ENCODE measurements at regions not wholly inside any gene's neighbourhood (a gene's known extent, or its start where the extent isn't known, plus 50 kb on each side); places are given as distances from the start of the nearest gene placed in this dataset.

GRCh38 chr22:49227670-49228069, 600.0 kb downstream of the BRD1 start:
- DNase-seq, result no peak

GRCh38 chr22:49226096-49226495, 601.6 kb downstream of the BRD1 start:
- no peak for DNase-seq

- DNase-seq, result no peak
These were observed 603.4 kb downstream of the BRD1 start for GRCh38 chr22:49224243-49224642.

- no peak for DNase-seq
These were observed 609.5 kb downstream of the BRD1 start for GRCh38 chr22:49218142-49218541.

- no peak for DNase-seq
These were observed 611.1 kb downstream of the BRD1 start for GRCh38 chr22:49216579-49216978.

- no peak for DNase-seq
These were observed 611.8 kb downstream of the BRD1 start for GRCh38 chr22:49215840-49216239.

GRCh38 chr22:49214976-49215375, 612.7 kb downstream of the BRD1 start:
- no peak for DNase-seq

GRCh38 chr22:49213731-49214352, 613.8 kb downstream of the BRD1 start:
- no peak for DNase-seq

GRCh38 chr22:49212466-49212865, 615.2 kb downstream of the BRD1 start:
- DNase-seq, result no peak

GRCh38 chr22:49212002-49212401, 615.7 kb downstream of the BRD1 start:
- no peak for DNase-seq

GRCh38 chr22:49211176-49211575, 616.5 kb downstream of the BRD1 start:
- DNase-seq, result no peak

GRCh38 chr22:49210606-49211005, 617.1 kb downstream of the BRD1 start:
- no peak for DNase-seq

GRCh38 chr22:49209452-49210195, 618.0 kb downstream of the BRD1 start:
- DNase-seq, result no peak

- no peak for DNase-seq
These were observed 618.9 kb downstream of the BRD1 start for GRCh38 chr22:49208768-49209252.

GRCh38 chr22:49208004-49208402, 619.7 kb downstream of the BRD1 start:
- no peak for DNase-seq

- DNase-seq, result no peak
These were observed 620.4 kb downstream of the BRD1 start for GRCh38 chr22:49207008-49208003.

- DNase-seq, result no peak
These were observed 621.4 kb downstream of the BRD1 start for GRCh38 chr22:49206281-49206680.

GRCh38 chr22:49205483-49205800, 622.2 kb downstream of the BRD1 start:
- DNase-seq, result no peak

- DNase-seq, result no peak
These were observed 622.8 kb downstream of the BRD1 start for GRCh38 chr22:49204599-49205482.

- no peak for DNase-seq
These were observed 623.6 kb downstream of the BRD1 start for GRCh38 chr22:49203859-49204598.

GRCh38 chr22:49203091-49203858, 624.4 kb downstream of the BRD1 start:
- no peak for DNase-seq
